ENCODE measurements at regions not wholly inside any gene's neighbourhood (a gene's known extent, or its start where the extent isn't known, plus 50 kb on each side); places are given as distances from the start of the nearest gene placed in this dataset.

DNA sequence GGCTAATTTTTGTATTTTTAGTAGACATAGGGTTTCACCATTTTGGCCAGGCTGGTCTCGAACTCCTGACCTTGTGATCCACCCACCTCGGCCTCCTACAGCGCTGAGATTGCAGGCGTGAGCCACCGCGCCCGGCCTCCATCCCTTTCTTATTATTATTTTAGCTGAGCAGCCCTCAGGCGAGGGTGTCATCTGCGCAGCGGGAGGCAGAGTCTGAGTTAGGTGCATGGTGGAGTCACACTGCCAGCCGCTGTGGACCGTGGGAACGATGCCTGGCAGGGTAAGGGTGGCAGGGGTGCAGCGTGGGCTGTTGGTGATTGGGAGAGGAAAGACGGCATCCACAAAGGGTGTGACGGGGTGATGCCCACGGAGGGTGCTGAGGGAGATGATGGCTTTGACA lies 491.8 kb upstream of the FAT1 start:
- Histone ChIP-seq H3K4me3 (ENCODE audit: low read length) (no peak overlapping the region), H3K9ac (ENCODE audit: low read depth, low read length) (no peak overlapping the region), H3K27ac (ENCODE audit: low read length) (no peak overlapping the region), H3K27me3 (ENCODE audit: insufficient read depth, low read length) (no peaks in the 10 kb centered on the region), H3K9me3 (ENCODE audit: insufficient read depth, low read depth, low read length) (no peaks in the 10 kb centered on the region), H3K4me1 (ENCODE audit: insufficient read depth, low read length) (no peaks in the 10 kb centered on the region), H3K36me3 (ENCODE audit: insufficient read depth, low read depth, low read length) (no peaks in the 10 kb centered on the region)

GRCh38 chr4:187218705-187219245 lies 495.1 kb upstream of the FAT1 start:
- no peak overlapping the region for H3K27ac ChIP-seq (ENCODE audit: low read length)

GRCh38 chr4:187224560-187224959 lies 500.9 kb upstream of the FAT1 start:
- Histone ChIP-seq H3K9me3 (ENCODE audit: insufficient read depth, low read depth, low read length) (no peaks in the 10 kb centered on the region), H3K4me1 (ENCODE audit: insufficient read depth, low read length) (no peaks in the 10 kb centered on the region)

More at GRCh38 chr4:187218705-187219245, 495.1 kb upstream of the FAT1 start:
- Histone ChIP-seq H3K9ac (ENCODE audit: low read depth, low read length) (no peak overlapping the region), H3K4me3 (ENCODE audit: low read length) (no peak overlapping the region), H3K36me3 (ENCODE audit: insufficient read depth, low read depth, low read length) (no peaks in the 10 kb centered on the region), H3K4me1 (ENCODE audit: insufficient read depth, low read length) (no peaks in the 10 kb centered on the region), H3K27me3 (ENCODE audit: insufficient read depth, low read length) (no peaks in the 10 kb centered on the region), H3K9me3 (ENCODE audit: insufficient read depth, low read depth, low read length) (no peaks in the 10 kb centered on the region)

GRCh38 chr4:187227907-187228704 lies 504.4 kb upstream of the FAT1 start:
- no peaks in the 10 kb centered on the region for H3K4me1 ChIP-seq (ENCODE audit: insufficient read depth, low read length)
- no peaks in the 10 kb centered on the region for H3K9me3 ChIP-seq (ENCODE audit: insufficient read depth, low read depth, low read length)
- H3K27me3 ChIP-seq (ENCODE audit: insufficient read depth, low read length) = no peaks in the 10 kb centered on the region
- no peak overlapping the region for H3K9ac ChIP-seq (ENCODE audit: low read depth, low read length)
- no peak overlapping the region for H3K27ac ChIP-seq (ENCODE audit: low read length)
- H3K36me3 ChIP-seq (ENCODE audit: insufficient read depth, low read depth, low read length) = no peaks in the 10 kb centered on the region
- no peak overlapping the region for H3K4me3 ChIP-seq (ENCODE audit: low read length)

More at GRCh38 chr4:187224560-187224959, 500.9 kb upstream of the FAT1 start:
- H3K4me3 ChIP-seq (ENCODE audit: low read length) = no peak overlapping the region
- H3K27ac ChIP-seq (ENCODE audit: low read length) = no peak overlapping the region
- H3K9ac ChIP-seq (ENCODE audit: low read depth, low read length) = no peak overlapping the region
- no peaks in the 10 kb centered on the region for H3K27me3 ChIP-seq (ENCODE audit: insufficient read depth, low read length)
- H3K36me3 ChIP-seq (ENCODE audit: insufficient read depth, low read depth, low read length) = no peaks in the 10 kb centered on the region

- no peaks in the 10 kb centered on the region for H3K36me3 ChIP-seq (ENCODE audit: insufficient read depth, low read depth, low read length)
- no peaks in the 10 kb centered on the region for H3K27me3 ChIP-seq (ENCODE audit: insufficient read depth, low read length)
Observed at GRCh38 chr4:187232196-187232595, 508.5 kb upstream of the FAT1 start.

DNA sequence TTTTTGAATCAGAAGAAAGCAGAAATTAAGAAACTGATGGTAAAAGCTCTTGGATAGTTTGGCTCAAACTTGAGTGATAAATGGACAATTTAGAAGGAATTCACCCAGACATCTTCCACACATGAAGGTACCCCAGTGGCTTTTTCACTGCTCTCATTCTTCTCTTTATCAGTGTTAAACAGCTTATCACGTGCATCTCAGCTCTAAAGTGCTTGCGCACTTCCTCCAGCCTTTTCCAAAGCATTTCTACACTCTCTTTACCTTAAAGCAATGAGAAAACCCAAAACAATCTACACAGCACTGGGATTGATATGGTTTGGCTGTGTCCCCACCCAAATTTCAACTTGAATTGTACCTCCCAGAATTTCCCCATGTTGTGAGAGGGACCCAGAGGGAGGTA lies 509.1 kb upstream of the FAT1 start:
- no peak overlapping the region for H3K4me3 ChIP-seq (ENCODE audit: low read length)

More at GRCh38 chr4:187232196-187232595, 508.5 kb upstream of the FAT1 start:
- Histone ChIP-seq H3K9me3 (ENCODE audit: insufficient read depth, low read depth, low read length) (no peaks in the 10 kb centered on the region), H3K4me1 (ENCODE audit: insufficient read depth, low read length) (no peaks in the 10 kb centered on the region), H3K27ac (ENCODE audit: low read length) (no peak overlapping the region), H3K9ac (ENCODE audit: low read depth, low read length) (no peak overlapping the region), H3K4me3 (ENCODE audit: low read length) (no peak overlapping the region)

GRCh38 chr4:187235456-187236170 lies 512.0 kb upstream of the FAT1 start:
- no peaks in the 10 kb centered on the region for H3K4me1 ChIP-seq (ENCODE audit: insufficient read depth, low read length)
- H3K9ac ChIP-seq (ENCODE audit: low read depth, low read length) = no peak overlapping the region
- no peak overlapping the region for H3K27ac ChIP-seq (ENCODE audit: low read length)
- no peaks in the 10 kb centered on the region for H3K36me3 ChIP-seq (ENCODE audit: insufficient read depth, low read depth, low read length)
- H3K27me3 ChIP-seq (ENCODE audit: insufficient read depth, low read length) = no peaks in the 10 kb centered on the region
- H3K4me3 ChIP-seq (ENCODE audit: low read length) = no peak overlapping the region
- H3K9me3 ChIP-seq (ENCODE audit: insufficient read depth, low read depth, low read length) = no peaks in the 10 kb centered on the region

More for the DNA sequence above, 509.1 kb upstream of the FAT1 start:
- Histone ChIP-seq H3K27me3 (ENCODE audit: insufficient read depth, low read length) (no peaks in the 10 kb centered on the region), H3K27ac (ENCODE audit: low read length) (no peak overlapping the region), H3K36me3 (ENCODE audit: insufficient read depth, low read depth, low read length) (no peaks in the 10 kb centered on the region), H3K9ac (ENCODE audit: low read depth, low read length) (no peak overlapping the region), H3K4me1 (ENCODE audit: insufficient read depth, low read length) (no peaks in the 10 kb centered on the region), H3K9me3 (ENCODE audit: insufficient read depth, low read depth, low read length) (no peaks in the 10 kb centered on the region)

GRCh38 chr4:187236209-187236890 lies 512.7 kb upstream of the FAT1 start:
- H3K36me3 ChIP-seq (ENCODE audit: insufficient read depth, low read depth, low read length) = no peaks in the 10 kb centered on the region
- no peak overlapping the region for H3K9ac ChIP-seq (ENCODE audit: low read depth, low read length)
- H3K4me1 ChIP-seq (ENCODE audit: insufficient read depth, low read length) = no peaks in the 10 kb centered on the region
- no peaks in the 10 kb centered on the region for H3K9me3 ChIP-seq (ENCODE audit: insufficient read depth, low read depth, low read length)
- H3K27me3 ChIP-seq (ENCODE audit: insufficient read depth, low read length) = no peaks in the 10 kb centered on the region
- H3K27ac ChIP-seq (ENCODE audit: low read length) = no peak overlapping the region
- H3K4me3 ChIP-seq (ENCODE audit: low read length) = no peak overlapping the region

DNA sequence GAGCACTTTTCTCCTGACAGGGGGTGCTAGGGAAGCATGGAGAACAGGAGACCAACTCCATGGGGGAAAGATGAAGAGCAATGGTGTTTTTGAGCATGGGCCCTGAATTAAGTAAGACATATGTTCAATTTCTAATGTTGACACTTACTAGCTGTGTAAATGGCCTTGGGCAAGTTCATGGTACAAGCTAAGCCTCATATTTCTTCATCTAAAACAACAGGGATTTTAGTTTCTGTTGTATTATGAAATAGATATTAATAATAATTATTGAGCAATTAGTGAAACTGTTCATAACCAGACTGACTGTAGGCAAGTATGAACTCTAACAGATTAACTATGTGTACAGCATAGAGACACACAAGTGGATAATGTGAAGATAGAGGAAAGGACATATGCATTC lies 515.0 kb upstream of the FAT1 start:
- Histone ChIP-seq H3K4me3 (ENCODE audit: low read length) (no peak overlapping the region), H3K27me3 (ENCODE audit: insufficient read depth, low read length) (no peaks in the 10 kb centered on the region), H3K9me3 (ENCODE audit: insufficient read depth, low read depth, low read length) (peaks cover under 1% of the 10 kb centered on the region; the same call in 1 of the 2 replicates), H3K4me1 (ENCODE audit: insufficient read depth, low read length) (no peaks in the 10 kb centered on the region), H3K36me3 (ENCODE audit: insufficient read depth, low read depth, low read length) (no peaks in the 10 kb centered on the region), H3K9ac (ENCODE audit: low read depth, low read length) (no peak overlapping the region), H3K27ac (ENCODE audit: low read length) (no peak overlapping the region)

DNA sequence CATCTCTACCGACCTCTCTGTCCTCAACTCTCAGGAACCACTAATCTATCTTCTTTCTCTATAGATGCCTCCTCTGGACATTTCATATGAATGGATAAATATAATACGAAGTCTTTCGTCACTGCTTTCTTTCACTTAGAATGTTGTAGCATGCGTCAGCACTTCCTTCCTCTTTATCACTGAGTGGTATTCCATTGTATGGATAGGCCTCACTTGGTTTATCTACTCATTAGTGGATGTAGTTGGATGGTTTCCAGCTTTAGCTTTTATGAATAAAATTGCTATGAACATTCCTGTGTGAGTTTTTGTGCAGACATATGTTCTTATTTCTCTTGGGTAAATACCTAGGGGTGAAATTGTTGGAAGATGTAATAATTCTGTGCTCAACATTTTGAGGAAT lies 528.2 kb upstream of the FAT1 start:
- H3K36me3 ChIP-seq (ENCODE audit: insufficient read depth, low read depth, low read length) = no peaks in the 10 kb centered on the region
- no peaks in the 10 kb centered on the region for H3K9me3 ChIP-seq (ENCODE audit: insufficient read depth, low read depth, low read length)
- H3K27ac ChIP-seq (ENCODE audit: low read length) = no peak overlapping the region

DNA sequence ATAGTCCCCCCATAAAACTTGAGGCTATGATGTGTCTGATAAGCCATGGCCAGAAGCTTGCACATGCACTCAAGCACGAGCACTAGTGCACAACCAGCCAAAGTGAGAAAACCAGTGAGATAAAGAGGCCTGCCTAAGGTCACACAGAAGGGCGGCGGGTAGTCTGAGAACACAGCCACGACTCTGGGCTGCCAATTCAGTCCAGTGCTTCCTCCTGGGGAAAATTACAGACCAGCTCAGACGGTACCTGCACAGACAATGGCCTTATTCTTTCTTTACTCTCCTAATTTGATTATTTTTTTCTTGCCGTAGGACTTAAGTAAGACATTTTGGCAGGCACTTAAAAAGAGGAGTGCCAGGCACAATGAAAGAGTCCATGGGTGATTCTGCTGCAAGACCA lies 533.2 kb upstream of the FAT1 start:
- Histone ChIP-seq H3K27me3 (ENCODE audit: insufficient read depth, low read length) (no peaks in the 10 kb centered on the region), H3K4me3 (ENCODE audit: low read length) (no peak overlapping the region), H3K36me3 (ENCODE audit: insufficient read depth, low read depth, low read length) (no peaks in the 10 kb centered on the region), H3K9me3 (ENCODE audit: insufficient read depth, low read depth, low read length) (no peaks in the 10 kb centered on the region), H3K9ac (ENCODE audit: low read depth, low read length) (no peak overlapping the region), H3K4me1 (ENCODE audit: insufficient read depth, low read length) (peaks cover 7% of the 10 kb centered on the region; the same call in 1 of the 2 replicates), H3K27ac (ENCODE audit: low read length) (no peak overlapping the region)

More for the DNA sequence above, 528.2 kb upstream of the FAT1 start:
- no peaks in the 10 kb centered on the region for H3K27me3 ChIP-seq (ENCODE audit: insufficient read depth, low read length)
- H3K4me1 ChIP-seq (ENCODE audit: insufficient read depth, low read length) = 0 out of 2 replicates have a peak, but pooled peaks cover 5% of the 10 kb centered on the region
- H3K4me3 ChIP-seq (ENCODE audit: low read length) = no peak overlapping the region
- H3K9ac ChIP-seq (ENCODE audit: low read depth, low read length) = no peak overlapping the region

All from iPS-20b (cell line).